NCI-H146 treated with DMSO at 0.1 percent for 48 hours (cell line): ENCODE measurements at regions not wholly inside any gene's neighbourhood (a gene's known extent, or its start where the extent isn't known, plus 50 kb on each side); places are given as distances from the start of the nearest gene placed in this dataset.

Experiments
- DNase-seq: peaks from one replicate; lab custom pipeline; 2025; ENCODE audit not compliant: unreplicated experiment; lab: John Stamatoyannopoulos, UW

DNA sequence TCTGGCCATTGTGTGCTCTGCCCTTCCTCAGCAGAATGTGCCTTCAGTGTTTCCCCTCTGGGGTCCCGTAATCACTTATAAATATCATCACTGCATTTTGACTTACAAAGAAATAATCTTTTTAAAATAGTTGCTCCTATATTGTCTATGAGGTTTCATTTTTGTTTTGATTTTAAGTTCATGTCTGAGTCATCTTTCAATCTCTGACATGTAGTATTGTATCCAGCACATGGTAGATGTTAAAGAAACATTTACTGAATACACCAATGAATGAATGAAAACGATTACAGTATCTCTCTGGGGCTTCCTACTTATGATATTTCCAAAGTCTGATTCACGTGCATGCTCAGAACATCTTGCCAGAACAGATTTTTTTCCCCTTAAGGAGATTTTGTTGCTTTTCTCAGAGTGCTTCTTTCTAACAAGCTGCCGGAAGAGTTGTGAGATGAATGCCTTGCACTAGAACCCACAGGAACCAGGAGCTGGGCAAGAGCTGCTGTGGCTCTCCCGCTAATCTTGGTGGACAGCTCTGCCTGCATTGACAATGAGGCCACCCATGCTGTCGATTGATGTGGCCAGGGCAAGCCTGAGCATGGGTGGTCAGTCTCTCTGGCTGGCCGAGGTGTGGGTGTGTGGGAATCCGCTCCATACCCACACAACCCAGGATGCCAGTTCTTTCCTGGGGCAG, 199.4 kb downstream of the CYRIA start:
- no peak for DNase-seq

DNA sequence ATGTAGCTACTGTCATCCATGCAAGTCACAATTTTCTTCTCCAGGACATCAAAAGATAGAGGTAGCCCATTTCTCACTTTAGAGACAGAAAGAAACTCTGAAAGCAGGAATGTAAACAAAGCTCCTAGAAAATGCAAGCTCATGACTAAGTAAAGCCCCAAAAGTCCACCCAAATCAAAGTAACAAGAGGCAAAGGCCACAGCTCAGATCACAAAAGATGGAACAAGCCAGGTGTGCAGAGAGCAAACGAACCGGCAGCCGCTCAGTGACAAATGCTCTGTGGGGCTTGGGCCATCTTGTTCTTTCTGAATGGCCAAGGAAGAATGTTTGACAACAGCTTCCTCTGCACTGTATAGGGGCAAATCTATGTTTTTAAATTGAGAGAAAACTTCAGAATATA, 201.0 kb downstream of the CYRIA start:
- no peak for DNase-seq

DNA sequence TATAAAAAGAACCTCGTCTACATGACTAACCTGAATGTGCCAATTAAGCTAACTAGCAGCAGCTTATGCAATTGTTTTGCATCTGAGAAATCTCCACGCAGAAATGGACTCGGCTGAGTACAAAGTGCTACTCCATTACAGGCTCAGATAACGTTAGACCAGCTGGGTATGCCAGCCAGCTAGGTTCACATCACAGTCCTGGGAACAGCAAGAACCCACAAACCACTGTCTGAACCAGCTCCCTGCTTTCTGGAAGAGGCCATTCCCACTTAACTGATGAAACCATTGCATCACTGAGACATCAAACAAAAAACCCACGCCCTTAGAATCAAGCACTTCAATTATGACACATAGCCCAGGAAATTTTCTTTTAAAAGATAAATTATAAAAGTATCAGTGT, 202.7 kb downstream of the CYRIA start:
- no peak for DNase-seq

DNA sequence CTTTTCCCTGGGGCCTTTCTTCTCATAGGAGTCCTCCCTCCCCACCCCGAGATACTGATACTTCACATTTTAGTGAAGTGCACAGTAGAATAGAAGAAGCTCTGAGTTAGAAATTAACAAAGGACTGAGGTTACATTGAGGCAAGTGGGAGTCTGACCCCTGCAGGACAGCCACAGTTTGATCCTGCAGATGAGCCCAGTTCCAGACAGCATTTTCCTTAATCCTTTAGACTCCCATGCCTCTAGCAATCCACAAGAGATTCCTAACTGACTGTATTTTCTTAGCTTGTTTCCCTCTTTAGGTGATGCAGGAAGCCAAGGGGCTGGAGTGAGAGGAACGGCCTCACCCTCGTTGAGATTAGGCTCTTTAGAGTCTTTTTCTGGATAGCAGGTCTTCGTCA, 204.0 kb downstream of the CYRIA start:
- no peak for DNase-seq

DNA sequence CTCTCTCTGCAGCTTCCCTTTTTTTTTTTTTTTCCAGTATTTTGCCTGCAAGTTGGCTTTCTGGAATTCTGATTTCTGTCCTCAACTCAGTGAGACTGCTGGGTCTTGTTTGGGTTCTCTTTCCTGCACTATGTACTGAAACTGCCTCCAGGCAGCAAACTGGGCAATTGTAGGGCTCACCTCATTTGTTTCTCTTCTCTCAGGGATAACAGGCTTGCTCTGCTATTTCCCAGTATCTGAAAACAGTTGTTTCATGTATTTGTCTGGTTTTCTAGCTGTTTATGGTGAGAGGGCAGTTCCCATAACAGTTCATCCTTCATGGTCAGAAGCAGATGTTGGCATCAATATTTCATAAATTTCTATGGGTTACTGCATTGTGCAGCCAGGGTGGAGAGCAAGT, 206.0 kb downstream of the CYRIA start:
- no peak for DNase-seq

DNA sequence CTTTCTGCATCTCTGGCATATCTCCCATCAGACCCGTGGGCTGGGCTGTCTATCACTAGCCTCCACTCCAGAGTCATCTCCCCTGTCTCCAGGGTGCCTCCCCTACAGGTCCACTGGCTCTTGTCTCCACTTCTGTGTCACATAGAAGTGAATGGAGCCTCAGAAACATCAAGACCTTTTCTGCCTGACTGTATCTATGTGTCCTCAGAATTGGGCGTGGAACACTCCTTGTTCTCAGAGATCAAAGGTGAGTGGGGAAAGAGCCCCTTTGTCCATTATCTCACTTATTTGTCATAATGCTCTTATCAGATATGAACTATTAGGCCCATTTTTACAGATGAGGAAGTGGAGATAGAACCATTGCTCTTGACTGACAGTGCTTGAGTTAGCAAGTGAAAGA, 211.0 kb downstream of the CYRIA start:
- DNase-seq: no peak

DNA sequence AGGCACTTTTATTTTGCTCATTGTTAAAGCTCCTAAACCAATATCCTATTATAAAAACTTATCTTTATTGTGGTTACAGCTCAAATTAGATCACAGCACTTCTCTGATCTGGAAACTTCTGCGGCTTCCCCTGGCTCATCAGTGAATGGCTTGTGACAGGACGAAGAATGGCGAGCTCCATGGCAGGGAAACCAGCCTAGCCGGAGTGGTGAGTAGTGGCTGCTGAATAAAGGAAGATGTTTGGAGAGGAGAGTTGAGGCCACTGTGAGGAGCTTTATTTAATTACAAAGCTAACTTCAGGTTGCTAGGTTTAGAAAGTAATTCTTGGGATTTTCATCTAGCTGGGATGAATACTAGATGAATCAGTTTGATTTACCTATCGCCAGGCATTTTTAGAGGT, 213.5 kb downstream of the CYRIA start:
- no peak for DNase-seq

DNA sequence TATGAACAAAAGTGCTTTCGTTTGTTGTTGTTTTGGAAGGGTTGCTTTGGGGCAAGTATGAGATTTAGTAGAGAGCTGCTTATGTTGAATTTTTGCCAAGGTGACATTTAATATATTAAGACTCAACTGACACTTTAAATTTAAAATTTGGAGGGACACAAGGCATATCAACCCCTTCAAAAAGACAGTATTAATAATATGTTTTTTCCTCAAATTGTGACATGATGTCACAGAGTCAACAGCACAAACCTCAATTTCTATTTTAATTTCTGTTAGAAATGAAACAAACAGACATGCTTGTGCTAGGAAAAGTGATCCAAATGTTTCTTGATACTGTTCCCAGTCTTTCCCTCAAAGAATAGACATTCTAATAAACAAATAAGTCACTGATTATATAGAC, 218.9 kb downstream of the CYRIA start:
- DNase-seq: no peak

DNA sequence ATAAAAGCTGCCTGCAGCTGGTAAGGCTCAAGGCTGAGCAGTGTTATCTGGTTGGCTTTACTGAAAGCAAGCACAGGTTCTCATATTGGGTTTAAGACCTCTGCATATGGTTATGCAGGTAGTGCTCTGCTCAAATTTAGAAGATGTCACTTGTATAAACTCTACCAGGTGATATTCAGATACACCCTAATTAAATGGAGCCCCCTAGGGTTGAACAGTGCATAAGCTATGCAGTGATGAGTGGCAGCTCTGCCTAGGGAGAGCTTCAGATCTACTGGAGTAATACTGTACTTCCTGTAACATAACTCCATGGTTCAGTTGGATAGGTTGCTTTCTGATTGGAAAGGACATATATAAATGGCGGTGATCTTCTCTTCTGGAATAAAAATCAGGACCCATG, 222.7 kb downstream of the CYRIA start:
- DNase-seq: no peak

DNA sequence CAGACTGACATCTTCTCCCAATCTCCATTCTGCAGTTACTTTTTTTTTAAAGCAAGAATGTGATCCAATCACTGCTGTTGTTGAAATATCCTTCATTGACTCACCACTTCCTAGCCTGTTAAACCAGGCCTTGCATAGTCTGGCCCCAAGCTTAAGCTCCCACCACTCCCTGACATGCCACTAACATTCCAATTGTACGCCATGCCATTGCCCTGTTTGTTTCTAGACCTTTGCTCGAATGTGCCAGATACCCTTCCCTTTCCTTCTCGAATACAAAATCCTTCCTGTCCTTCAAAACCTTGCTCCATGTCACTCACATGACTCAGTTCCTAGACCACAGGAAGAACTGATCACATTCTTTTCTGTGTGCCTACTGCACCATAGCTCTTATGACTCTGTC, 224.2 kb downstream of the CYRIA start:
- DNase-seq: no peak

DNA sequence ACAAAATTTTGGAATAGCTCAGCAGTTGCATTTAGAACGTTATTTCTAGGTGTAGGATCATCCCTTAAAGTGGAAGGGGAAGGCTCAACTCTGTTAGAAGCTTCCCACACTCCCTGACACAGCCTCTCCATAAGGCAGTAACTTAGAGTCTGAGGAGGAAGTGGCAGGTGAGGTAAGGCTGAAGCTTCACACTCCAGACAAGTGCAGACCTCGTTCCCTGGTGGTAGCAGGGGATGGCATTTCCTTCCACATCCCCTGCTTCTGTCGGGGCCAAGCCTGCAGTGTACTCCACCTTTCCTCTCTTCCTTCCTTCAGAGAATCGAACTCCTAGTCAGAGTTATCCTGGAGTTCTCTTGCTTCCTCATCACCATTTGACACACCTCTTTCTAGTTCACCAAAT, 224.7 kb downstream of the CYRIA start:
- DNase-seq: no peak

DNA sequence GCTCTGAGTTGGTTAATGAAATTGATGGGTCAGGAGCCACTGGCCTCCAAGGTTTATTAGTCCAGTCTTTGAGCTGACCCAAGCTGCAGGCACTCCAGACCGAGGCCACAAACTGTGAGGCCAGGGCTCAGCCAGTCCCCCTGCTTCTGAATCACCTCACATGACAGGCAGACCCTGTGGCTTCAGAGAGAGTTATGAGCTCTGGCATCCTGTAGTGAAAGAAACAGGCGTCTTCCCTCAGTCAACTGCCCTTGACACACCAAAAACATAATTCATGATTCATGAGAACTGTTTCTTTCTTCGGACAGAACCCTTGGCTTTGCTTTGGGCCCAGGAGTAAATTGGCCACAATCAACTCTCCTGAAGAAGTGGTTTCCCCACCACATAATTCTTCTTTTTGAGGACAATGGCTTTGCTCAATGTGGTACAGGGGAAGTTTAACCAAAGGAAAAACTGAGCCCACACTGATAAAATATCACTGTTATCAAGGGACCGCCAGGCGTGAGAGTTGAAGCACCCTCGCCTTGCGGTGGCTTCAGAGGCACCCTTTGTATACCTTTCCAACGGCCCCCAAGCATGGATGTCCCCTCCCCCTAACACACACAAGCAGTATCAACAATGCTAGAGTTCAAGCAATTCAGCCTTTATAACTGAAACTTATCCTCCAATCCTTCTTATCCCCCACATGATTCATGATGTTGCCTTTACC, 226.9 kb downstream of the CYRIA start:
- no peak for DNase-seq

DNA sequence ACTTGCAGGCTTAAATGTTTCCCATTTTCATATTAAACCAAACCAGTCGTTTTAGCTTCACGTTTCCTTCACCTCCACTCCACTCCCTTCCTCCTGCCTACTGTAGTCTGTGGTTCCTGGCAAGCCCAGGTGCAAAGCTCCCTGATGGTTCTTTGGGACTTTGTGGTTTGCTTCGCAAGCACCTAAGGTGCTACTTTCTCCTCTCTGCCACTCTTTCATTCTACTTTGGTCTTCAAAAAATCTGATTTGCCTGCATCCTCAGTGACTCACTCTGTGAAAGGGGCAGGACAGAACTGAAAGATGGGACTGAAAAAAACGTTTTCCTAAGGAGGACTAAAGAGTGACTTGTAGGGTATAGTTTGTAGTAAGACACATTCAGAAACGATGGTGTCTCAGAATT, 228.4 kb downstream of the CYRIA start:
- DNase-seq: no peak

DNA sequence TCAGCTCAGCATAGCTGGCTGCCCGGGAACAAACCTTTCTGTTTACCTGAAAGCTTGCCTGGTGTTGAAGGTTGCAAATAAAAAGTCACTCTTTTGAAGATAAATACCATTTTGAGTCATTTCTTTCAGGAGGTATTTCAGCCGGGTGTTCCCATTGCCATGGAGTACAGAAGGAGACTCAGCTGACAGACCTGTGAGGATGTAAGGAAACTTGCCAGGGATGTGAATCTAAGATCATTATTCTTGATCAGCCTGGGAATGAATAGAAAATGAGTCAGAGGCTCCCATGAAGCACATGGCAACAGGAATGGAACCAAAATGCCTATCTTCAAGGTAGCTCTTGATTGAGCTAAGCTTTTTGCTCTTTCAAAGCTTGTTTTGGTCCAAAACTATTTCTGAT, 231.2 kb downstream of the CYRIA start:
- DNase-seq: no peak

DNA sequence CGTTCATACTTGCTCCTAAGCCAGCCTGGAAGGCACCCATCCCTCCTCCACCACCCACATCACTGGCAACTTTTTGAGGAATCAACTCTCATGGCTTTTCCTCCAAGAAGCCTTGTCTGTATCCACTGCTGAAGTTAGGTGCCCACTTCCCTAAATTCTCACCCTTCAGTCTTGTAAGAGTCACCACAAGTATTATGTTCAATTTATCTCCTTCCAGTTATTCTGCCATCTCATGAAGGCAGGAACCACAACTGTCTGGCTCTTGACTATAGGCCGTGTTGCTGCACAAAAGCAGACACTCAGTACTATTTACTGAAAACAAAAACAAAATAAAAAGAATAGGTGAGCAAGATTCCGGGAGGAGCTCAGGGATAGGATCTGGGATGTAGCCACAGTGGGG, 234.8 kb downstream of the CYRIA start:
- no peak for DNase-seq

DNA sequence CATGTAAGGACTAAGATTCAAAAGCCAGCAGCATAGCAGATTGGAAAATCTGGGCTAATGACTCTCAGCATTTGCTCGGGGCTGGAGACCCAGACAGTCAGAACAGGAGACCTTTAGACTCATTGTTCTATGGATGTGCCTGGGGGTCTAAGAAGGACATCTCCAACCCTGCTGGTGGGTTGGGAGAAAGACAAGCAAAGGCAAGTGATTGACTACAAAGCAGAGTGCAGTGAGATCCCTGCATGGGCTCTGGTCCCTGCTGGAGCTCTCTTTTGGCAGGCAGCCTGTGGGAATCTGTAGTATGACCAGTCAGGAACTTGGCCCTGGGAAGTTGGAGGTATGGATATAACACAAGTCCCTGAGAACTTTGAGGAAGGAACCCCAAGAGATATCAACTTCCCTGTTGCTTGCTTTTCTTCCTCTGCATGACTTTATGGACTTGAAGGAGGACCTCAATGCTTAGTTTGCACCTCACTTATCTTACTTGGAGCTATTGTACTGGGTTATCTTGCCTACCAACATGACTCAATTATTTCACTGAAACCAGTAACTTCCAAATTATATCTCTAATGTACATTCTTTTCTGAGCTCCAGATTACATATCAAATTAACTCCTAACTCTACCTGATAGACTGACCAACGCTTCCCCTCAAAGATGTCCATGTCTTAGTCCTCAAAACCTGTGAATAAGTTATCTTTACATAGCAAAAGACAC, 236.0 kb downstream of the CYRIA start:
- no peak for DNase-seq

DNA sequence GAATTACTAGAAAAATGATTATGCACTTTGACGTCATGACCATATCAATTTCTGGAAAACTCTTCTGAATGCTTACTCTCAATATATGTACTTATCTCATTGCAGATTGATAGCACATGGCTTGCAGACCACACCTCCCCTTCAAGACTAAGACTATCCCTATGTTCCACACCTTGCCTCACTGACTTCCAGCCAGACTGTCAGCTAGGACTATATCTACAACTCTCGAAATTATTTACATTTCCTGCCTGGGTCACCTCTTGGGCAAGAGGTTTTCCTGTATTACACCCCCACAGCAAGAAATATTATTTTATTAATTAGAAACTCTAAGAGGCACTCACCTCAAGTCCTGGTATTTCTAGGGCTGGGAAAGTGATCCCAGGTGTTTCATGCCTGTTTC, 236.6 kb downstream of the CYRIA start:
- no peak for DNase-seq

DNA sequence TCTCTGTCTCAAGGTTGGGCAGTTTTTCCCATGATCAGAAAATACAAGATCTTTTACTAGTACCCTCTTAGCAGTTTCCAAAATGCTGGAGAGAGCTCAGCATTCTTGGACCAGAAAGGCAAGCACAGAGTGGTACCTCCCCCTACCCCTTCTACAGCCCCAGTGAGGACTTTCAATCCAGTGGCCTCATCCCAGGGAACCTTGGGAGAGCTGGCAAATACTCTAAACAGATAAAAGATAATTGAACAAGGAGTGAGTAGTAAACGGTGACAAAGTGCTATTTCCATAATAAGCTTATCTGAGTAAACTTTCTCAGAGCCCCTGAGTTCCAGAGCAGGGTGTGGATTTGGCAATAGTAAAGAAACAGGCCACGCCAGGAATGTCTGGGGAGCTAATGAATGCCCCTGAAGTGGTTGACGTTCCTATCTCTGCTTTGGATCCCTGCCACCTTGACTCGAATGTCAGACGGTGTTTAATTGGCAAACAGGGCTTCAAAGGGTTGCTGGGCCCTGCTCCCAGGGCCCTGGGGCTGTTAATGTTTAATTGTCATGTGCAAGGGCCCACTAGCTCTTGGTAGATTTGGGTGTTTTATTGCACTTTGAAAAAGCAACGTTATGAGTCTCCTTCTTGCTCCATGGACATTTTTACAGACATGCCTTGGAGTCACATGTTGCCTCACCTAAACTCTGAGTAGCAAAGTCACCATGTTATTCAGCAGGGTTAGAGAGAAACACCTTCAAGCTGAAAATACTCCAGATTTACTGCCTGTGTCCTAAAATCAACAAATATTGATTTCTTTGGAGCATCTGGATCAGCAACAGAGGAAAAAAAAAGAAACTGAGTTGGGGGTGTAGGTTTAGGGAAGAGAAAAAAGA, 239.9 kb downstream of the CYRIA start:
- no peak for DNase-seq

DNA sequence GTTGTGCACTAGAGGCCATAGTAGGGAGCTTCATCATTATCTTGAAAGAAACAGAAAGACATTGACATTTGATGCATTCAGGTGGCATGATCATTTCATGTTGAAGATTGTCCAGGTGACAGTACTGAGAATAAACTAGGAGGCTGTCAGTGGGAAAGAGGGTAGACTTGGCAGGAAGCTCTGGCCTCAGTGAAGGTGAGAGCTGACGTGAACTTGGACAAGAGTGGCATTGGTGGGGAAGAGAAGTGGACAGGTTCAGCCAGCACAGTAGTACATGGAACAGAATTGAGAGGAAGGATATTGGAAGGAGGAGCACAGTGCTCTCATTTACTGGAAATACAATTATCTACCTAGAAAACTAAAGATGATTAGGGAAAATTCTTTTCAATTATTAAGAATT, 245.2 kb downstream of the CYRIA start:
- DNase-seq: no peak

DNA sequence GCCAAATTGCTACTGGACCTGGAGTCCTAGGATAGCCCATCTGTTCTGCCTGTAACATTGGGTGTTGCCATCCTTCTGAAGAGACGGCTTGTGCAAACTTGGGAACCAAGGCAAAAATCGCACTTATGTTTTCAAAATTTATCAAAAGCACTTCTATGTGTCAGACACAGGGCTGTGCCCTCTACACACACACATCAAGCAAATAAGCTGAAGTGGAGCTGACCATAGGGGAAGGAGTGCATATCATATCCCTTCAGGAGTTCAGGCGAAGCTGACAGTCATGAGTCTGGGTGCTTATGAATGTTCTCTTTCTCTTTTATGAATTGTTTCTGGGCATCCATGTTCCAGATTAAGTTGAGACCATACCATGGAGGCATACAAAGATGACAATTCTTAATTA, 247.9 kb downstream of the CYRIA start:
- no peak for DNase-seq

DNA sequence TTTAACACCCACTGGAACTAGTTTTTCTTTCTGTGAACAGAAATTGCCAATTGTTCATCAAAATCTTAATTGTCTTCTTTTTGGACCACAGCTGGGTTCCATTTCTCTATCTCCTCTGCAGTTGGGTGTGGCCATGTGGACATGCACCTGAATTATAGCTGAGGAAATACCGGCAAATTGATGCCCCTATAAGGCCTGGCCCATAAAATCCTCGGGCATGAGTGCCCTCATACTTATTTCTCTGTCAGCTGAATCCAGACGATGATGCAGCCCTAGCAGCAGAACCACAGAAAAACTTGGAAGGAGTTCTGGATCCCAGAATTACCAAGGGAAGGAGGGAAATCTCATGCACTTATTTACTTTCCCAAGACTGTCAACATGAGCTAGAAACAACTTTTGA, 249.0 kb downstream of the CYRIA start:
- DNase-seq: no peak
